MM.1S (cell line): ENCODE measurements at regions not wholly inside any gene's neighbourhood (a gene's known extent, or its start where the extent isn't known, plus 50 kb on each side); places are given as distances from the start of the nearest gene placed in this dataset.

Experiments
- DNase-seq: peaks from one replicate; pipeline ENCODE4 v3.0.0-alpha.2; 2015
- H2AFZ ChIP-seq: fragments of 300-600 bp; sonication (generic); 2 replicates; pipeline ENCODE4 v1.6.0; 2016; ENCODE audit warnings: antibody characterized with exemption, low read length
- H3F3A ChIP-seq: fragments of 300-600 bp; sonication (generic); 2 replicates; pipeline ENCODE4 v1.6.1; 2016; ENCODE audit warnings: mild to moderate bottlenecking, antibody characterized with exemption, low read length, moderate library complexity, mixed read lengths; ENCODE audit not compliant: insufficient read depth
- H3K27ac ChIP-seq: fragments of 300-600 bp; sonication (generic); 2 replicates; pipeline ENCODE4 v1.5.1; 2016; ENCODE audit warnings: mild to moderate bottlenecking, low read length
- H3K27me3 ChIP-seq: fragments of 300-600 bp; sonication (generic); replicated peaks from 2 replicates; pipeline ENCODE4 v1.6.0; 2016; ENCODE audit warnings: low read length; ENCODE audit not compliant: insufficient read depth
- H3K36me3 ChIP-seq: fragments of 300-600 bp; sonication (generic); replicated peaks from 2 replicates; pipeline ENCODE4 v1.6.1; 2016; ENCODE audit warnings: mild to moderate bottlenecking, low read length, mixed read lengths; ENCODE audit not compliant: insufficient read depth
- H3K4me1 ChIP-seq: fragments of 300-600 bp; sonication (generic); 2 replicates; pipeline ENCODE4 v1.6.1; 2016; ENCODE audit warnings: low read length, mixed read lengths
- H3K4me2 ChIP-seq: fragments of 300-600 bp; sonication (generic); 2 replicates; pipeline ENCODE4 v1.6.0; 2016; ENCODE audit warnings: low read depth, low read length
- H3K4me3 ChIP-seq: fragments of 300-600 bp; sonication (generic); 2 replicates; pipeline ENCODE4 v1.5.1; 2016; ENCODE audit warnings: low read length, mixed read lengths
- H3K79me2 ChIP-seq: fragments of 300-600 bp; sonication (generic); 2 replicates; pipeline ENCODE4 v1.6.1; 2016; ENCODE audit warnings: mixed run types, low read length, mixed read lengths
- H3K9ac ChIP-seq: fragments of 300-600 bp; sonication (generic); 2 replicates; pipeline ENCODE4 v1.6.1; 2016; ENCODE audit warnings: low read length, mixed read lengths
- H3K9me2 ChIP-seq: fragments of 300-600 bp; sonication (generic); replicated peaks from 2 replicates; pipeline ENCODE4 v1.6.1; 2016; ENCODE audit warnings: mild to moderate bottlenecking, low read length, mixed read lengths; ENCODE audit not compliant: insufficient read depth
- H3K9me3 ChIP-seq: fragments of 300-600 bp; sonication (generic); replicated peaks from 2 replicates; pipeline ENCODE4 v1.6.1; 2016; ENCODE audit warnings: mild to moderate bottlenecking, low read length, mixed read lengths; ENCODE audit not compliant: insufficient read depth
- H4K20me1 ChIP-seq: fragments of 300-600 bp; sonication (generic); 2 replicates; pipeline ENCODE4 v1.6.1; 2016; ENCODE audit warnings: mild to moderate bottlenecking, low read length, moderate library complexity, mixed read lengths; ENCODE audit not compliant: insufficient read depth
- CTCF ChIP-seq: fragments of 300-600 bp; sonication (generic); IDR thresholded peaks from 2 replicates; pipeline ENCODE4 v1.5.1; 2016; ENCODE audit warnings: antibody characterized with exemption, low read length, mixed read lengths
- EZH2 ChIP-seq: fragments of 300-600 bp; sonication (generic); optimal IDR thresholded peaks from 2 replicates; pipeline ENCODE3; 2017; ENCODE audit warnings: low read depth, mild to moderate bottlenecking, antibody characterized with exemption, low read length, mixed read lengths
- EZH2phosphoT487 ChIP-seq: fragments of 300-600 bp; sonication (generic); IDR thresholded peaks from 2 replicates; pipeline ENCODE4 v1.6.1; 2018; ENCODE audit warnings: antibody characterized with exemption, low read length

GRCh38 chr11:79683930-79684329 lies 243.1 kb upstream of the TENM4 start:
- DNase-seq = no peak
- Histone ChIP-seq H3K4me1 (no peaks in the 10 kb centered on the region), H4K20me1 (no peaks in the 10 kb centered on the region)

GRCh38 chr11:79678780-79679452 lies 238.1 kb upstream of the TENM4 start:
- no peaks in the 10 kb centered on the region for H3K27me3 ChIP-seq
- H3K4me2 ChIP-seq = no peak overlapping the region
- H2AFZ ChIP-seq = no peak overlapping the region
- H3K36me3 ChIP-seq = no peaks in the 10 kb centered on the region
- no peak for DNase-seq
- H3K9me2 ChIP-seq = no peaks in the 10 kb centered on the region
- no peaks in the 10 kb centered on the region for H3K79me2 ChIP-seq
- H4K20me1 ChIP-seq = no peaks in the 10 kb centered on the region
- H3K4me1 ChIP-seq = no peaks in the 10 kb centered on the region
- H3K9me3 ChIP-seq = no peaks in the 10 kb centered on the region
- H3F3A ChIP-seq = no peaks in the 10 kb centered on the region
- H3K9ac ChIP-seq = no peak overlapping the region
- TF ChIP-seq CTCF (no peak), EZH2phosphoT487 (no peak), EZH2 (no peak)
- H3K27ac ChIP-seq = no peak overlapping the region
- H3K4me3 ChIP-seq = no peak overlapping the region

More at GRCh38 chr11:79683930-79684329, 243.1 kb upstream of the TENM4 start:
- Histone ChIP-seq H3K27me3 (no peaks in the 10 kb centered on the region), H3K9me2 (no peaks in the 10 kb centered on the region), H3K4me2 (no peak overlapping the region), H3K79me2 (no peaks in the 10 kb centered on the region), H3K9ac (no peak overlapping the region), H3K9me3 (no peaks in the 10 kb centered on the region), H3K27ac (no peak overlapping the region), H3K36me3 (no peaks in the 10 kb centered on the region), H3K4me3 (no peak overlapping the region), H3F3A (no peaks in the 10 kb centered on the region), H2AFZ (no peak overlapping the region)
- TF ChIP-seq EZH2phosphoT487 (no peak), CTCF (no peak), EZH2 (no peak)

GRCh38 chr11:79676396-79676795 lies 235.6 kb upstream of the TENM4 start:
- H3K36me3 ChIP-seq = no peaks in the 10 kb centered on the region
- DNase-seq = no peak
- H3K9ac ChIP-seq = no peak overlapping the region
- no peak overlapping the region for H2AFZ ChIP-seq
- TF ChIP-seq CTCF (no peak), EZH2 (no peak)
- no peaks in the 10 kb centered on the region for H3K9me3 ChIP-seq
- H3K9me2 ChIP-seq = no peaks in the 10 kb centered on the region
- no peak overlapping the region for H3K27ac ChIP-seq
- no peaks in the 10 kb centered on the region for H3K79me2 ChIP-seq
- no peaks in the 10 kb centered on the region for H4K20me1 ChIP-seq
- H3K4me3 ChIP-seq = no peak overlapping the region
- no peaks in the 10 kb centered on the region for H3K27me3 ChIP-seq
- H3K4me2 ChIP-seq = no peak overlapping the region
- H3K4me1 ChIP-seq = no peaks in the 10 kb centered on the region
- no peaks in the 10 kb centered on the region for H3F3A ChIP-seq
